ENCODE measurements at regions not wholly inside any gene's neighbourhood (a gene's known extent, or its start where the extent isn't known, plus 50 kb on each side); places are given as distances from the start of the nearest gene placed in this dataset.
"Not testable (repeated sequence)": the region's sequence is repeated elsewhere in the genome, so short reads cannot be mapped to it uniquely, and the experiment has no call there.

- DNase-seq (ENCODE audit: low read depth), result no peak
Measured at GRCh38 chr10:25076506-25077177, 60.2 kb downstream of the THNSL1 start.

DNA sequence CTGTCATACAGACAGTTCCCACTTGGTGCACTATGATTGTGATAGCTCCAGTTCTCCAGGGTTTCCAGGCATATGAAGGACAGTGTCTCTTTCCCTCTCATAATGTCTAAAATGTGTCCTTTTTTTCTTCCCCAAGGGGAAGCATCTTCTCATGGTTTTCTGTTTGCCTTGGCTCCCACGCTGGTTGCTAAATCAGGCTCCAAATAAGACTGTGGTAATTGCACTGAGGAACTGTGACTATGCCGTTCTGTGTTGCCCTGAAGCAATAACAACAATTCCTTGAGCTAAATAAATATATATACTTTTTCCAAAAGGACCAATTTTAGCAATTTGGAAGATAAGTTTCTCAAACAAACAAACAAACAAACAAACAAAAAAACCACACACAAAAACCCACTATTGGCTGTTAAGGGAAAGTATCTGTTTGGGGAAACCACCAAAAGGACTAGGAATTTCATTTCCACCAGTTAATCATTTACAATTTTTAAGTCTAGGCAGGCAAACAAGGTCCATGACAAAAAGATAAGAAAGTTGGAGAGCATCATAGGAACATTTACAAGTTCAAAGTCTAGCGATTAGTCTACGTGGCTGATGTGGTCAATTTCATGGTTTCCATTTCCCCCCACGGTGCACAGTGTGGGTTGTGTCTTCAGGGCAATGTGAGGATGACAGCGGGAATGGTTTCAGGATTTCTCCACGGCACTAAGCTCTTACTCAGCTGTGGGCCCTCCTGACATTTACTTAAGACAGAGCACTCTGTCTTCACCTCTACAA, 62.4 kb downstream of the THNSL1 start:
- no peak for DNase-seq (ENCODE audit: low read depth)

GRCh38 chr10:25080880-25081581, 64.6 kb downstream of the THNSL1 start:
- peak; percentile 41 for DNase-seq (ENCODE audit: low read depth)

DNA sequence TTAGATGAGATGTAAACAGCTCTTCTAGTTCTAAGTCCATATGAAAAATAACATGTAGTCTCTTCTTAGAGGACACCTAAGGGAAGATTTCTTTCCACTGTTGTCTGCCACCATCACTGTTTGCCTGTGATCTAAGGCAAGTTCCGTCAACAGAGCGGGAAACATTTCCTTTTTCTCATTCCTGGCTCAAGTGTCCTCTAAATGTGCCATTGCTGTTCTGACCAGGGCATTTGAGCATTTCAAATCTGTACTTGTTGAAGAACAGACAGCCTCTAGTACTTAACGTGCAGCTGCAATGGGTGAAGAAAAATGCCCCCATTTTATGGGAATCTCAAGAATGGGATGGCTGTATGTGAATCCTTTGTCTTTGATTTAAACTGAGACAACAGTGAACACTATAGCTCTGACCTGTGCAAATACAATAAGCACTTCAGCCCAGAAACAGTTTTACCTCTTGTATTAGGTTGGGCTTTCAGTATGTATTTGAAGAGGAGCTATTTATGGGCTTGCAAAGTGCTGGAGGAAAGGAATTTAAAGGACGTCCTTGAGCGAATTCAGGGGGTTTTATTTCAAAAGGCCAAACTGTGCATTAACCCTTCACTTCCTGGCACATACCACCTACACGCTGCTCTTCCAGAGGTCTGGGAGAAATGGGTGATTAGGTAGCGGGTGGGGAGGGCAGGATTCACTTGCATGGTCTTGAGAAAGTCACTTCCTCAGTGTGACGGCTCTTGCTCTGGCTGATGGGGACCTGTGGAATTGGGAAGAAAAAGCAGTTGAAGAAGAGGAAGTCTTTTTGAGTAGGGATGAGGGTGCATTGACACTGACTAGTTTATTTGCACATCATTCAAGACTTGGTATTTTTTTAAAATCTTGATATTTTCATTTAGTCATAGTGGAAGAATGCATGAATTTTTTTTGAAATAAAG, 66.1 kb downstream of the THNSL1 start:
- no peak for DNase-seq (ENCODE audit: low read depth)

DNA sequence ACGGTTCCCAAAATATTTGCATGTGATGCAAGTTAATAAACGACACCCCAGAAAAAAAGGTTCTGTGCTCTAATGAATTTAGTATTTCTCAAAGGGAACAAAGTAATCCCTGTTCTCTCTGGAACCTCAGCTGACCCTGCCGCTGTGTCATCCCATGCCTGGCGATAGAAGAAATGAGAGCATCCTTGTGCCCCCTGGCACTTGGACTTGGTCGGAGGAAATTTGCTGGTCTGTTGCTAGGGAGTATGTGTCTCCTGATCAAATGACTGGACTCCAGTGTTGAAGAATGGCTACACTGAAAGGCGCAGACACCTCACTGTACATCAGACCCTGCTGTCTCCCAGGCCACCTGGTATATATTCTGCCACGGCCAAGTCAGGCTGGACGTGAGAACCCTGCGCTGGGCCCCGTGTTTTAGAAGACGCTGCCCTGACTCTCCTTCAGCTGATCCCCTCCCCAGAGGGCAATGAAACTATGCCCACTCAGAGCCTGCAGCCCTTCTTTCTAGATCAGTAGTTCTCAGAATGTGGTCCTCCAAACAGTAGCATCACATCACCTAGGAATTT, 67.2 kb downstream of the THNSL1 start:
- DNase-seq (ENCODE audit: low read depth), result no peak

- no peak for DNase-seq (ENCODE audit: low read depth)
Measured at GRCh38 chr10:25084447-25084846, 68.0 kb downstream of the THNSL1 start.

DNA sequence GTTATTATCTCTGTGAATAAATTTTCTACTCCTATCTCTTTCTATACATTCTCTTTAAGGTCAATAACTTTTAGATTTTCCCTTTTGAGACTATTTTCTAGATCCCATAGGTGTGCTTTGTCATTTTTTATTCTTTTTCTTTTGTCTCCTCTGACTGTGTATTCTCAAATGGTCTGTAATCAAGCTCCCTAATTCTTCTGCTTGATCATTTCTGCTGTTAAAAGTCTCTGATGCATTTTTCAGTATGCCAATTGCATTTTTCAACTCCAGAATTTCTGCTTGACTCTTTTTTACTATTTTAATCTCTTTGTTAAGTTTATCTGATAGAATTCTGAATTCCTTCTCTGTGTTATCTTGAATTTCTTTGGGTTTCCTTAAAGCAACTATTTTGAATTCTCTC, 78.2 kb downstream of the THNSL1 start:
- no peak for DNase-seq (ENCODE audit: low read depth)

DNA sequence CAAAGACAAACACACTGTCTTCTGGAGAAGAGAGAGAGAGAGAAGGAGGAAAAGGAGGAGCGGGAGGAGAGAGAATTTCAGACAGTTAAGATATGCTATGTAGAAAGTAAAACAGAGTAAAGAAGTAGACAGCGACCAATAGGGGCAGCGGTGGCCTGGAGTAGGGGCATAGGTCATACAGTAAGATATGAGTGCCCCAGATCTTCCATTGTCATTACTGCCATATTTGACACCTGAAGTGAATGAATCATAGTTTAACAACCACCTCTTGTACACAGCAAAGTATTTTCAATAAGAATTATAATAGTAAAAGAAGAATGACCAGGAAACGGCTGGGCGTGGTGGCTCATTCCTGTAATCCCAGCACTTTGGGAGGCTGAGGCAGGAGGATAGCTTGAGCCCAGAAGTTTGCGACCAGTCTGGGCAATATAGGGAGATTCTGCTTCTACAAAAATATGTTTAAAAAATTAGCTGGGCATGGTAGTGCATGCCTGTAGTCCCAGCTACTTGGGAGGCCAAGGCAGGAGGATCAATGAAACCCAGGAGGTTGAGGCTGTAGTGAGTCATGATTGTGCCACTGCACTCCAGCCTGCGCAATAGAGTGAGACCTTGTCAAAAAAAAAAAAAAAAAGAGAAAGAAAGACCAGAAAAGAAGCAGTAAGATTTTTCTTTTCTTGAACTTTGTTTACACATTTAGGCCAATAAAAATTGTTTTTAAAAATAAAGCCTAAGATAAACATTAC, 77.0 kb upstream of the GPR158 start:
- no peak for DNase-seq (ENCODE audit: low read depth)

DNA sequence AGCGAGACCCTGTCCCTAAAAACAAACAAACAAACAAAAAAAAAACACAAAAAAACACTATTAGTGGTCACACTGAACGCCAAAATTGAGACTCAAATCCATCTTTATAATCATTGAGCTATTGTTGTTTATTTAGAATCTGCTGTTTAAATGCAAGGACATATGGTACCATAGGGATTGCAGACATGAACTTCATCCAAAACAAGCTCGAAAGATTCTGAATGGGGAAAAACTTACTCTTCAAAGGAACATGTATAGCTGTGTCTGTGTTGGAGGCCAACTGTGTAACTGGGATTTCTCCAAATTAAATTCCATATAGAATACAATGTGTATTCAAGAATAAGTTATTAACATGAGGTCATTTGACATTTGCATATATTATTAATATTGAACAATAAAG, 74.7 kb upstream of the GPR158 start:
- DNase-seq (ENCODE audit: low read depth), result no peak

GRCh38 chr10:25101461-25102146, 73.2 kb upstream of the GPR158 start:
- no peak for DNase-seq (ENCODE audit: low read depth)

DNA sequence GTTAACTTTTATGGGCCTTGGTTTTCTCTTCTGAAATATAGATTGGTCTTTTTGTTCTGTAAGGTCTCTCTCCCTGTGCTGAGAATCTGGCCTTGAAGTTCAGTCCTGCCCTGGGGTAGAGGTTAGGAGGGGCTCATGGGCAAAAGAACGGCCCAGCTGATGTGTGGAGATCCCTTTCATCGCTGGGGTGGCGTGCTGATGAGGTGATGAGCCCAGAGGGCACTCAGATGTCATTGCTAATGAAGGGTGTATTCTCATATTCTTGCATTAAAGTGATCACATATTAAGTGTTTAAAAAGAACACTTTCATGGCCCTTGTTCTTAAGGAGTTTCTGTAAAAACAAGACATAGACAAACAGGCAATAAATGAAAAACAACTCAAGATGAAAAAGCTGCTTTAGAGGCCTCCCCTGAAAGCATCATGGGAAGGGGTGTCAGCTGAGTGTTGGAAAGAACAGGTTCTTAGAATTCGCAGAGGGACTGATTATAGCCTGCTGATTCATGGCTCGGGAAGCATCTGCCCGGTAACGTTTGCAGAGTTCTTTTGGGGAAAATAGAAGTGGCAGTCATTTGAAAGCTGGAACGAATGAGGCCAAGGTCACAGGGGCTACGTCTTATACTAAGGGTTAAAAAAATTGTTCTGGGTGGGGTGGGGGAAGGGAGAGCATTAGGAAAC, 72.5 kb upstream of the GPR158 start:
- DNase-seq (ENCODE audit: low read depth), result no peak

GRCh38 chr10:25103703-25104102, 71.1 kb upstream of the GPR158 start:
- DNase-seq (ENCODE audit: low read depth), result no peak

DNA sequence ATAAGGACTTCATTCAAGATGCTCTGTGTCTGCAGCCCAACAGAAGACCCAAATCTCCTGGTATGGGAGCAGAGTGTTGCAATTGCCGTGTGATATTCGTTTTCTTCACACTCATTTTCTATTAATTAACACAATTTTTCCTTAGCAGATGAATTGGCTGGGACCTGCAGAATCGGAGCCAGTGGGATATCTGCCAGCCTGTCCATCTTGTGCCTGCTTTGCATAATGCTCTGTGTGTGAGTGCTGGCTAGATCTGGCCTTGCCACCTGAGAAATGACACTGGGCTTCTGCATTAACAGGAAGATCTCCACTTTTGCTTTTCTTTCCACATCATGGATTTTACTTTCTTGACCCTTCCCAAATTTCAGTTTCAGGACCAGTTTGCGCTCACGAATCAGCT, 70.4 kb upstream of the GPR158 start:
- DNase-seq (ENCODE audit: low read depth), result no peak

DNA sequence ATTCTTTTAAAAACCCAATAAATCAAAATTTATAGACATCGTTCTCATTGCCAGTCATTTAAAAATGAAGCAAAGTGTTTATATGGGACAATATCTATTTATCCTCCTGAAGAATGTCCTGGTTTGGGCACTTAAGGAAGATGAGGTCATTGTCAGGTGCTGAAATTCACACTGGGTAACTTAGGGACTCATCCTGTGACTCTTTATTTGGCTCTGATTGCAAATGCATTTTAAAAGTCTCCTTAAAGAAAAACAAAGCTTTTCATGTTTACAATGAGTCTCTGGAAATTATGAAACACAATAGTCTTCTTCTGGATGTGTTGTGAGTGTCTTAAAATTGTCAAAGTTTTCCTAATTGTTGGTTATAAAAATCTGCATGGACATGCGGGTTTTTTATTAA, 69.5 kb upstream of the GPR158 start:
- no peak for DNase-seq (ENCODE audit: low read depth)

GRCh38 chr10:25105743-25106260, 69.0 kb upstream of the GPR158 start:
- no peak for DNase-seq (ENCODE audit: low read depth)

DNA sequence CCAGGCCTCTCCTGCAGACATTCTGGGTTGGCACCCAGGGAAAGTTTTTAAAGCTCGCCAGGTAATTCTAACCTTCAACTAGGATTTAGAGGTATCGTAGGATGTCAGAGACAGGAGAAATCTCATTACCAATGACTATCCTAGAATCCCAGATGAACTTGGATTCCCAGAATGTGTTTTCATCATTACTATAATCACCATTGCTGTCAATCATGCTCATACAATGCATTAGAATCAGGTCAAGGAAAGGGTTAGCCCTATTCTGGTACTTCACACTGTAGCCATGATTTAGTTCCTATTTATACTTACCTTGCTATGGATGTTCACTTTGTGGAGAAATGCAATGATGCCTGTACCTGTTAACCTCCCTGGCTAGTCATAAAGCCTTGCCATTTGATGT, 67.0 kb upstream of the GPR158 start:
- DNase-seq (ENCODE audit: low read depth), result no peak

DNA sequence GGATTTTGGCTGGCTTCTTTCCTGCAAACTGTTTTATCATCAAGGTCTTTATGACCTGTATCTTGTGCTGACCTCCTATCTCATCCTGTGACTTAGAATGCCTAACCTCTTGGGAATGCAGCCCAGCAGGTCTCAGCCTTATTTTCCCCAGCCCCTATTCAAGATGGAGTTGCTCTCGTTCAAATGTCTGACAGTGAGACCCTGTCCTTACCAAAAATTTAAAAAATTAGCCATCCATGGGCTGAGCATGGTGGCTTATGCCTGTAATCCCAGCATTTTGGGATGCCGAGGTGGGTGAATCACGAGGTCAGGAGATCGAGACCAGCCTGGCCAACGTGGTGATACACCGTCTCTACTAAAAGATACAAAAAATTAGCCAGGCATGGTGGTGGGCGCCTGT, 64.9 kb upstream of the GPR158 start:
- DNase-seq (ENCODE audit: low read depth), result not testable (repeated sequence)

GRCh38 chr10:25112016-25112415, 62.8 kb upstream of the GPR158 start:
- DNase-seq (ENCODE audit: low read depth), result no peak

DNA sequence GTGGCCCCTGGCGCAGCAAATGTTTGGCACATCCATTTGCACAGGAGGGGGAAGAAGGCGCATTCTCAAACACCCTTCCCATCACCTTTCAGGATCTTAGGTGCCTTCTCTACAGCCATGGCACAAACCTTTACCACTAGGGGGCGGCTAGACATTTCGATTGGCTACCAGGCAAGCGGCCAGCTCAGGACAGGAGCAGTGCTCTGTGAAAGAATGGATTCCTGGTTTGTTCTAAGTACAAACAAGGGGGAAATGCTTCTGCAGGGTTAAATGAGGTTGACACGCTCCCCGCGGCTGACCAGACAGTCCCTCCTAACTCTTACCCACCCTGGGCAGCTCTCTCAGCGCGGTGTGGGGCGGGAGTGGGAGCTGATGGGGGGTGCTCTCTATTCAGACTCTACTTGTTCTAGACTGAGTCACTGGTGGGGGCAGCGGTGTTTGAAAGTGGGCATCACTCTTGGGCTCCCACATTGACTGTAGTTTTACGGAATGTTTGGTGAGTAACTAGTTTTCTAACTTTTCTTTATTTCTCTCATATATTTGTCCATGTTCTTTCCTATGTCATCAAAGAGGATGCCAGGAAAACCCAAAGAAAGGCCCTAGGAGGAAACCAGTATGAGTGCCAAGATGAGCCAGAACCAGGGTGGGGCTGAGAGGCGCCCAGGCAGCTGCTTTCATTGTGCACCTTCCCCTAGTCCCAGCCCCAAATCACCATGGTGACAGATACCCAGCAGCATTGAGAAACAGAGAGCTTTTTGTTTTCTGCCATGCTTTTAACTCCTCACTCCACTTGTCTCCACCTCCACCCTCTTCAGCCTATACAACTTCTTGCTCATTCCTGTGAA, 61.4 kb upstream of the GPR158 start:
- DNase-seq (ENCODE audit: low read depth), result peak; percentile 1
